Endothelial cell (in vitro differentiated cells): ENCODE measurements at regions not wholly inside any gene's neighbourhood (a gene's known extent, or its start where the extent isn't known, plus 50 kb on each side); places are given as distances from the start of the nearest gene placed in this dataset.

Experiments used
- DNase-seq: peaks from one replicate; pipeline ENCODE4 v3.0.0; 2021; ENCODE audit warnings: low spot score
- H3K27ac Mint-ChIP-seq: one replicate; pipeline ENCODE4 v1.8.0; 2021; ENCODE audit warnings: mixed read lengths, inconsistent platforms; ENCODE audit not compliant: unreplicated experiment
- H3K27me3 Mint-ChIP-seq: one replicate; pipeline ENCODE4 v1.8.0; 2021; ENCODE audit warnings: mild to moderate bottlenecking, moderate library complexity, mixed read lengths, inconsistent platforms; ENCODE audit not compliant: unreplicated experiment
- H3K36me3 Mint-ChIP-seq: one replicate; pipeline ENCODE4 v1.8.0; 2021; ENCODE audit warnings: mild to moderate bottlenecking, low read depth, mixed read lengths, inconsistent platforms; ENCODE audit not compliant: unreplicated experiment
- H3K4me1 Mint-ChIP-seq: one replicate; pipeline ENCODE4 v1.8.0; 2021; ENCODE audit warnings: mild to moderate bottlenecking, mixed read lengths, inconsistent platforms; ENCODE audit not compliant: unreplicated experiment
- H3K4me3 Mint-ChIP-seq: one replicate; pipeline ENCODE4 v1.8.0; 2021; ENCODE audit warnings: mild to moderate bottlenecking, mixed read lengths, inconsistent platforms; ENCODE audit not compliant: unreplicated experiment
- H3K9me3 Mint-ChIP-seq: one replicate; pipeline ENCODE4 v1.8.0; 2021; ENCODE audit warnings: mixed read lengths, inconsistent platforms; ENCODE audit not compliant: unreplicated experiment
- TF ChIP-seq, protein P1 (sequence below): fragments of 200-600 bp; sonication (generic); IDR thresholded peaks from one replicate; pipeline ENCODE4 v1.5.0; 2021; ENCODE audit warnings: antibody characterized with exemption; ENCODE audit not compliant: unreplicated experiment

DNA sequence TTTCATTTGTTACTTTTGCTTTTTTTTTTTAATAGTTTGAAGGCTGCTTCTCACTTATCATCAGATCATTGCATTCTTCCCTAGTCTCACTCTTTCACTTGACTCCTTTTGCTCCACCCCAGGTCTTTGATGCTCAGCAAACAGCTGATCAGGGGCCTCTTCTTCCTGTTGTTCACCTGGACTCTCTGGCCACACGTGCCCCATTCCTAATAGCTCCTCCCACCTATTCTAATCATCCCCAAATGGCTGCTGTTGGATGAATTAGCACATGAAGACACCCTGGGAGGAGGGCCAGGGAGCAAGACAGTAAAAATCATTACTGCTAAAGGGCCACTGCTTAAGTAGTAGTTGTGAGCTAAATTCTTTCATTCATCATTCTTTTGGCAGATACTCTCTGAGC lies 119.5 kb downstream of the MAB21L3 start:
- Mint-ChIP-seq H3K4me3 (no peak overlapping the region), H3K4me1 (no peaks in the 10 kb centered on the region), H3K36me3 (no peaks in the 10 kb centered on the region), H3K9me3 (no peaks in the 10 kb centered on the region), H3K27ac (no peak overlapping the region), H3K27me3 (peaks cover 2% of the 10 kb centered on the region)
- no peak for DNase-seq
- TF ChIP-seq, protein P1, sequence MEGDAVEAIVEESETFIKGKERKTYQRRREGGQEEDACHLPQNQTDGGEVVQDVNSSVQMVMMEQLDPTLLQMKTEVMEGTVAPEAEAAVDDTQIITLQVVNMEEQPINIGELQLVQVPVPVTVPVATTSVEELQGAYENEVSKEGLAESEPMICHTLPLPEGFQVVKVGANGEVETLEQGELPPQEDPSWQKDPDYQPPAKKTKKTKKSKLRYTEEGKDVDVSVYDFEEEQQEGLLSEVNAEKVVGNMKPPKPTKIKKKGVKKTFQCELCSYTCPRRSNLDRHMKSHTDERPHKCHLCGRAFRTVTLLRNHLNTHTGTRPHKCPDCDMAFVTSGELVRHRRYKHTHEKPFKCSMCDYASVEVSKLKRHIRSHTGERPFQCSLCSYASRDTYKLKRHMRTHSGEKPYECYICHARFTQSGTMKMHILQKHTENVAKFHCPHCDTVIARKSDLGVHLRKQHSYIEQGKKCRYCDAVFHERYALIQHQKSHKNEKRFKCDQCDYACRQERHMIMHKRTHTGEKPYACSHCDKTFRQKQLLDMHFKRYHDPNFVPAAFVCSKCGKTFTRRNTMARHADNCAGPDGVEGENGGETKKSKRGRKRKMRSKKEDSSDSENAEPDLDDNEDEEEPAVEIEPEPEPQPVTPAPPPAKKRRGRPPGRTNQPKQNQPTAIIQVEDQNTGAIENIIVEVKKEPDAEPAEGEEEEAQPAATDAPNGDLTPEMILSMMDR, result no peak

DNA sequence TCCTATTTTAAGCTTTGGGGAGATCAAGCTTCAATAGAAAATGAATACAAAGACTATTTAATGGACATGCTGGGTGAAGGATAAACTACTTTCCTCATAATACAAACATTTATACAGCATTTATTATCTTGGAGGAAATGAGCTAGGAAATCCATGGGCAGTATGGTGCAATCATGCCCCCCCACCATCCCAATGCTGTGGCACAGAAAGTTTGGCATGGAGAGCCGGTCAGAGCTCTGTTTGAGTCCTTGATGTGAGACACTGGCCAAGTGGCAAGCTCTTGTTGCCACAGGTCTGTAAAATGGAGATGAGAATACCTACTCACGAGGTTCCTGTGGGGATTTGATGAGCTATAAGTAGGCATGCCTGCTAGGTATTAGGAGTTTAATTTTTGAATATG lies 120.6 kb downstream of the MAB21L3 start:
- no peaks in the 10 kb centered on the region for H3K4me1 Mint-ChIP-seq
- H3K36me3 Mint-ChIP-seq, result no peaks in the 10 kb centered on the region
- H3K9me3 Mint-ChIP-seq, result no peaks in the 10 kb centered on the region
- no peak overlapping the region for H3K27ac Mint-ChIP-seq
- TF ChIP-seq, protein P1, result no peak
- no peaks in the 10 kb centered on the region for H3K27me3 Mint-ChIP-seq
- H3K4me3 Mint-ChIP-seq, result no peak overlapping the region
- no peak for DNase-seq

DNA sequence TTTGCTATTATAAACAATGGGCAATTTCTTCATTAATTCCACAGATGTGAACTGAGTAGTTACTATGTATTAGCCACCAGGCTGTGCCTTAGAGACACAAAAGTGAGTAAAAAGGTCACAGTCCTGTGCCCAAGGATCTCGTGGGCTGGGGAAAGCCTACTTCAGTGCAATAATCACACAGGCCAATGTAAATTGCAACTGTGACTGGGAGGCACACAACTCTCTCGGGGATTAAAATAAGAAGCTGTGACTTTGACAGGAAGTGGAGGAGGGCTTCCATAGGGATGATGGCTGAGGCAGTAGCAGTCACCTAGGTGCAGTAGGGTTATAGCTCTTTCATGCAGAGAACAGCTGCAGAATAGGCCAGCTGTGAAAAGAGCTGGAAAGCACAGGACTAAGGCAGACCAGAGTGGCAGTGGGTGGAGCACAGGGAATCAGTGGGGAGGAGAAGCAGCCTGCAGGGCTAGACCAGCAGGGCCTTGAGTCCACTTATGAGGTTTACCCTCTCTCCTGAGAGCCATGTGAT lies 121.9 kb downstream of the MAB21L3 start:
- Mint-ChIP-seq H3K27ac (no peak overlapping the region), H3K9me3 (no peaks in the 10 kb centered on the region)

DNA sequence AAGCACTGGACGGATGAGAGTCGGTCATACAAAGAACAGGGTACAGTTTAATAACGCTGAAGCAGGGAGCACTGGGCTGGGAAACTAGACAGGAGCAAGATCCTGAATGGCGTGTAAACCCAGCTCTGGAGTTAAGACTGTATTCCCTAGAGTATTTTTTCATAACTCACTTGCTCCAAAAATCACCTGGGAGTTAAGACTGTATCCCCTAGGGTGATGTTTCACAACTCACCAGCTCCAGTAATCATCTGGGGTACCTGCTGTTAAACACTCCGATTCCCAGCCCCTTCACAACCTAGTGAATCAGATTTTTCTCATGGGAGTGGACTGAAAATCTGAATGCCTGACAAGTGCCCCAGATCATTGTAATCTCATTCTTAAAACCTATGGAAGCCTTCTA lies 123.2 kb downstream of the MAB21L3 start:
- Mint-ChIP-seq H3K27ac (no peak overlapping the region), H3K27me3 (peaks cover 1% of the 10 kb centered on the region), H3K4me3 (no peak overlapping the region), H3K36me3 (no peaks in the 10 kb centered on the region), H3K9me3 (no peaks in the 10 kb centered on the region), H3K4me1 (no peaks in the 10 kb centered on the region)
- TF ChIP-seq, protein P1, result no peak
- no peak for DNase-seq

More for the DNA sequence above, 121.9 kb downstream of the MAB21L3 start:
- DNase-seq, result no peak
- no peak overlapping the region for H3K4me3 Mint-ChIP-seq
- H3K4me1 Mint-ChIP-seq, result no peaks in the 10 kb centered on the region
- TF ChIP-seq, protein P1, result no peak
- no peaks in the 10 kb centered on the region for H3K36me3 Mint-ChIP-seq
- peaks cover 1% of the 10 kb centered on the region for H3K27me3 Mint-ChIP-seq

DNA sequence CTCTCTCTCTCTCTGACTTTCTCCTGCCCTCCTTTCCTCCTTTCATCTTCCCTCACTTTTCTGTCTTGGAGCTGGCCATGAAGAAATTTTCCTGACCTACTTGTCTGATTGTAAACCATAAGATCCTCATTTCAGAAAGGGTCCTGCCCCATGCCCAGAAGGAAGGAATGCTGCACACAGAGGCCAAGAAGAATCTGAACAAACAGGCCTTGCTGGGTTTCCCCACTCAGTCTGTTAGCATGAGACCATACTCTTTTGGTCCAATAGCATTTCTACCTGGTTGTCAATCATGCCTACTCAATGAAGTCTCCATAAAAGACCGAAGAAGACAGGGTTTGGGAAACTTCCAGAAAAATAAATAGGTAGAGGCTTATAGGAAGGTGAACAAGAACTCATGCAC lies 128.7 kb downstream of the MAB21L3 start:
- H3K9me3 Mint-ChIP-seq, result no peaks in the 10 kb centered on the region
- no peak overlapping the region for H3K27ac Mint-ChIP-seq
- no peak overlapping the region for H3K4me3 Mint-ChIP-seq
- H3K4me1 Mint-ChIP-seq, result peaks cover 9% of the 10 kb centered on the region
- peaks cover 1% of the 10 kb centered on the region for H3K27me3 Mint-ChIP-seq
- no peak for DNase-seq
- no peaks in the 10 kb centered on the region for H3K36me3 Mint-ChIP-seq
- TF ChIP-seq, protein P1, result no peak
